Panc1 (cell line): ENCODE measurements at regions not wholly inside any gene's neighbourhood (a gene's known extent, or its start where the extent isn't known, plus 50 kb on each side); places are given as distances from the start of the nearest gene placed in this dataset.

ENCODE experiments used
- ATAC-seq: fragments of 200-7000 bp; cut with Tn5 transposase; 2 replicates; pipeline ENCODE4 v1.9.1; 2020; ENCODE audit warnings: mild to moderate bottlenecking, moderate library complexity
- BruUV-seq: library from RNA; stranded (reverse); fragments of 400-500 nt; replicated peaks from 2 replicates; lab custom pipeline; 2021; lab: Mats Ljungman, UMichigan
- CTCF ChIA-PET: fragments of 300-600 bp; sonication (Branson Sonifier 250); formaldehyde crosslinking; loops from one replicate; lab custom pipeline; 2022; ENCODE audit warnings: antibody characterized with exemption; lab: Charles Lee
- POLR2A ChIA-PET: fragments of 300-600 bp; sonication (Branson Sonifier 250); formaldehyde crosslinking; loops from one replicate; lab custom pipeline; 2022; ENCODE audit warnings: antibody characterized with exemption; lab: Charles Lee
- DNase-seq: peaks from one replicate; pipeline ENCODE4 v3.0.0-alpha.2; 2010; ENCODE audit warnings: low read depth, low spot score
- H3K27ac ChIP-seq: 2 replicates; pipeline ENCODE4 v1.5.1; 2011; ENCODE audit warnings: mild to moderate bottlenecking, low read length, inconsistent platforms
- H3K27me3 ChIP-seq: fragments of 200-500 bp; sonication (Bioruptor generic); 2 replicates; pipeline ENCODE4 v1.6.0; 2014; ENCODE audit warnings: low read length, inconsistent platforms; ENCODE audit not compliant: control insufficient read depth, insufficient read depth
- H3K36me3 ChIP-seq: fragments of 200-500 bp; sonication (Bioruptor generic); 2 replicates; pipeline ENCODE4 v1.5.1; 2014; ENCODE audit warnings: inconsistent platforms, mild to moderate bottlenecking, low read length, moderate library complexity; ENCODE audit not compliant: control insufficient read depth, insufficient read depth
- H3K4me1 ChIP-seq: 2 replicates; pipeline ENCODE4 v1.5.1; 2011; ENCODE audit warnings: inconsistent platforms, mild to moderate bottlenecking, low read length, moderate library complexity; ENCODE audit not compliant: control insufficient read depth, insufficient read depth
- H3K4me3 ChIP-seq, 2 experiments: 2 replicates each; pipeline ENCODE4 v1.5.1; 2011 to 2012; ENCODE audit warnings: low read depth in 2 of 2, low read length in 2 of 2, mild to moderate bottlenecking in 2 of 2, inconsistent platforms in 1 of 2, moderate library complexity in 1 of 2
- H3K9me3 ChIP-seq: fragments of 200-500 bp; sonication (Bioruptor generic); 2 replicates; pipeline ENCODE4 v1.5.1; 2014; ENCODE audit warnings: low read depth, mild to moderate bottlenecking, inconsistent platforms, low read length, moderate library complexity; ENCODE audit not compliant: control insufficient read depth, insufficient read depth
- CTCF ChIP-seq: fragments of 450-650 bp; IDR thresholded peaks from 2 replicates; pipeline ENCODE4 v1.5.1; 2017; ENCODE audit warnings: mild to moderate bottlenecking
- POLR2AphosphoS5 ChIP-seq: IDR thresholded peaks from 2 replicates; pipeline ENCODE4 v1.6.1; 2012; ENCODE audit warnings: mild to moderate bottlenecking, low read depth, low read length, moderate library complexity
- SIN3A ChIP-seq: IDR thresholded peaks from 2 replicates; pipeline ENCODE4 v1.6.1; 2012; ENCODE audit warnings: low read depth, mild to moderate bottlenecking, low read length, moderate library complexity, borderline replicate concordance; ENCODE audit not compliant: insufficient read depth
- TCF7L2 ChIP-seq: IDR thresholded peaks from 2 replicates; pipeline ENCODE4 v1.6.1; 2011; ENCODE audit warnings: mild to moderate bottlenecking, low read depth, low read length, inconsistent platforms
- in situ Hi-C: cut with HindIII; loops from 2 replicates; pipeline ENCODE4 v1.10.0; 2016; ENCODE audit warnings: low sequenced_read_pairs, low pct_unique_long_range_greater_than_20kb
- intact Hi-C: fragments of 100-400 bp; cut with micrococcal nuclease; formaldehyde crosslinking; loops from one replicate; pipeline ENCODE4 v1.10.0; 2022; ENCODE audit not compliant: unreplicated experiment
- TF ChIP-seq, protein P1 (sequence below), 2 experiments: IDR thresholded peaks; 2 replicates each; pipeline ENCODE4 v1.6.1; 2011 to 2012; ENCODE audit warnings: low read depth in 2 of 2, control low read depth in 1 of 2, low read length in 1 of 2, mild to moderate bottlenecking in 1 of 2, moderate library complexity in 1 of 2; ENCODE audit not compliant: insufficient read depth in 1 of 2

GRCh38 chr16:72722552-72722951 lies 325.4 kb downstream of the ZFHX3 start:
- Histone ChIP-seq H3K4me1 (no peaks in the 10 kb centered on the region), H3K36me3 (no peaks in the 10 kb centered on the region), H3K27ac (no peak overlapping the region), H3K9me3 (no peaks in the 10 kb centered on the region), H3K4me3 (no peak overlapping the region), H3K27me3 (no peaks in the 10 kb centered on the region)
- ChIA-PET CTCF (no interaction called here), POLR2A (no interaction called here)
- TF ChIP-seq CTCF, result no peak
- no peak for TF ChIP-seq SIN3A
- TF ChIP-seq TCF7L2, result no peak
- TF ChIP-seq, protein P1, sequence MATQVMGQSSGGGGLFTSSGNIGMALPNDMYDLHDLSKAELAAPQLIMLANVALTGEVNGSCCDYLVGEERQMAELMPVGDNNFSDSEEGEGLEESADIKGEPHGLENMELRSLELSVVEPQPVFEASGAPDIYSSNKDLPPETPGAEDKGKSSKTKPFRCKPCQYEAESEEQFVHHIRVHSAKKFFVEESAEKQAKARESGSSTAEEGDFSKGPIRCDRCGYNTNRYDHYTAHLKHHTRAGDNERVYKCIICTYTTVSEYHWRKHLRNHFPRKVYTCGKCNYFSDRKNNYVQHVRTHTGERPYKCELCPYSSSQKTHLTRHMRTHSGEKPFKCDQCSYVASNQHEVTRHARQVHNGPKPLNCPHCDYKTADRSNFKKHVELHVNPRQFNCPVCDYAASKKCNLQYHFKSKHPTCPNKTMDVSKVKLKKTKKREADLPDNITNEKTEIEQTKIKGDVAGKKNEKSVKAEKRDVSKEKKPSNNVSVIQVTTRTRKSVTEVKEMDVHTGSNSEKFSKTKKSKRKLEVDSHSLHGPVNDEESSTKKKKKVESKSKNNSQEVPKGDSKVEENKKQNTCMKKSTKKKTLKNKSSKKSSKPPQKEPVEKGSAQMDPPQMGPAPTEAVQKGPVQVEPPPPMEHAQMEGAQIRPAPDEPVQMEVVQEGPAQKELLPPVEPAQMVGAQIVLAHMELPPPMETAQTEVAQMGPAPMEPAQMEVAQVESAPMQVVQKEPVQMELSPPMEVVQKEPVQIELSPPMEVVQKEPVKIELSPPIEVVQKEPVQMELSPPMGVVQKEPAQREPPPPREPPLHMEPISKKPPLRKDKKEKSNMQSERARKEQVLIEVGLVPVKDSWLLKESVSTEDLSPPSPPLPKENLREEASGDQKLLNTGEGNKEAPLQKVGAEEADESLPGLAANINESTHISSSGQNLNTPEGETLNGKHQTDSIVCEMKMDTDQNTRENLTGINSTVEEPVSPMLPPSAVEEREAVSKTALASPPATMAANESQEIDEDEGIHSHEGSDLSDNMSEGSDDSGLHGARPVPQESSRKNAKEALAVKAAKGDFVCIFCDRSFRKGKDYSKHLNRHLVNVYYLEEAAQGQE (IDR thresholded peaks at IDR 0.05; ENCODE audit: insufficient read depth in 1 of 2, low read depth in 2 of 2, low read length in 1 of 2), result no peak
- no peak for TF ChIP-seq POLR2AphosphoS5
- BruUV-seq, result no TSS peak
- no peak for DNase-seq
- no peak for ATAC-seq
- intact Hi-C loops (no loop called here), in situ Hi-C loops (no loop called here)

DNA sequence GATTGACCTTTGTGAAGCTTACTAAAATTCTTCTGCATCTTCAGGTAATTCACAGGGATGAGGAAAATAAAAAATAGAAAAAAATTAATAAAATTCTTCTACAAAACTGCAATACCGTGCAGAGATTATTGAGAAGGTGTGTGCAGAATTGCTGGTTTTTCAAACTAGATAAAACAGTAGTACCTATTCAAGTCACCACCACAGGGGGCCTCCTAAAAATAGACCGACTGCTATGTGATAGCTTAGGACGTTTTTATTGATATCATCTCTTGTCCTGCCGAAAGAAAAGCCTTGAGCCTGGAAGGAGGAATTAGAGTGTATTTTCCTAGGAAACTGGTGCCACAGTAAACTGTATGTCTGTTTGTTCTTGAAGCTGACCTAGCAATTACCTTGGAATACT lies 325.9 kb downstream of the ZFHX3 start:
- TF ChIP-seq SIN3A, result no peak
- TF ChIP-seq CTCF, result no peak
- TF ChIP-seq, protein P1 (IDR thresholded peaks at IDR 0.05; ENCODE audit: insufficient read depth in 1 of 2, low read depth in 2 of 2, low read length in 1 of 2), result no peak
- TF ChIP-seq POLR2AphosphoS5, result no peak
- Histone ChIP-seq H3K36me3 (no peaks in the 10 kb centered on the region), H3K9me3 (no peaks in the 10 kb centered on the region), H3K27me3 (no peaks in the 10 kb centered on the region), H3K27ac (no peak overlapping the region), H3K4me3 (no peak overlapping the region), H3K4me1 (no peaks in the 10 kb centered on the region)
- ChIA-PET CTCF (no interaction called here), POLR2A (no interaction called here)
- DNase-seq (no peak), ATAC-seq (no peak)
- in situ Hi-C loops, result no loop called here
- intact Hi-C loops, result no loop called here
- BruUV-seq, result no TSS peak
